ENCODE measurements at regions not wholly inside any gene's neighbourhood (a gene's known extent, or its start where the extent isn't known, plus 50 kb on each side); places are given as distances from the start of the nearest gene placed in this dataset.
"Not testable (repeated sequence)": the region's sequence is repeated elsewhere in the genome, so short reads cannot be mapped to it uniquely, and the experiment has no call there.

- FAIRE-seq (no peak), DNase-seq (ENCODE audit: extremely low spot score, insufficient read length, low read depth) (no peak)
Measured at GRCh38 chr1:99441299-99442095, 177.2 kb downstream of the PLPPR4 start.

GRCh38 chr1:99444211-99444927 lies 180.1 kb downstream of the PLPPR4 start:
- FAIRE-seq; DNase-seq (ENCODE audit: extremely low spot score, insufficient read length, low read depth): not testable (repeated sequence)

DNA sequence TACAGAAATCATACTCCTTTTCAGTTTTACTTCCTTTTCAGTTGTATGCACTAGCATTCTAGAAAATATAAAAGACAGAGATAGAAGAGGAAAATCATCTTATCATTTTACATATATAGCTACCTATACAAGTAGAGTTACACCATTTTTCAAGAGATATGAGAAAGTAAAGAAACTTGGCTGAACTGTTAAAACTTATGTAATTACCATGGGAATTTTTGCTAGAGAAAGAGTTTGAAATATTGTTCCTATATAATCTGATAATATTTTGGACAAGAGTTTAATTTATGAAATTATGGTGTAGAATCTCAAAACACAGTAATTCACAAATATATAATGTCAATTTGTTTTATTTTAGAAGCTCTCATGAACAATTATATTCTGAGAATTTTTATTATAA lies 180.8 kb downstream of the PLPPR4 start:
- DNase-seq (ENCODE audit: extremely low spot score, insufficient read length, low read depth) (no peak), FAIRE-seq (no peak)

GRCh38 chr1:99445486-99445885 lies 181.2 kb downstream of the PLPPR4 start:
- DNase-seq (ENCODE audit: extremely low spot score, insufficient read length, low read depth): no peak
- FAIRE-seq: no peak

GRCh38 chr1:99447721-99448120 lies 183.4 kb downstream of the PLPPR4 start:
- DNase-seq (ENCODE audit: extremely low spot score, insufficient read length, low read depth): no peak
- no peak for FAIRE-seq

GRCh38 chr1:99455760-99456159 lies 190.2 kb upstream of the PALMD start:
- FAIRE-seq (no peak), DNase-seq (ENCODE audit: extremely low spot score, insufficient read length, low read depth) (no peak)

DNA sequence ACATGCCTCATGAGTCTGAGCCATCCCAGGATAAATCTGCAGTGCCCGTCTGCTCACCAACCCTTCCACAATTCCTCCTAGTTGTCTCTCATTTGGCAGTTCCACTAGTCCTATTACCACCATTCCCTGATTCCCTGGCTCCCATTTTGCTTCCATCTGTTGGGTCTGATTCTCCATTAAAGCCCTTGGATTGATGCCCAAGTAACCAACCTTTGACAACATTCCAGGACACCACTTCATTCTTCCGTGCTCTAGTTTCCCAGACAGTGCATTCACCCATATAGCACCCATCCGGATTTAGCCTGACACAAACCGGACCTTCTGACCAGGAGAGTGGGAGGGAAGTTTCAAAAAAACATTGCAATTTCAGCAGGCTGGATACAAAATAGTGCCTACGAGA lies 189.4 kb upstream of the PALMD start:
- FAIRE-seq: no peak
- no peak for DNase-seq (ENCODE audit: extremely low spot score, insufficient read length, low read depth)

GRCh38 chr1:99457381-99458165 lies 188.3 kb upstream of the PALMD start:
- DNase-seq (ENCODE audit: extremely low spot score, insufficient read length, low read depth) (no peak), FAIRE-seq (no peak)

DNA sequence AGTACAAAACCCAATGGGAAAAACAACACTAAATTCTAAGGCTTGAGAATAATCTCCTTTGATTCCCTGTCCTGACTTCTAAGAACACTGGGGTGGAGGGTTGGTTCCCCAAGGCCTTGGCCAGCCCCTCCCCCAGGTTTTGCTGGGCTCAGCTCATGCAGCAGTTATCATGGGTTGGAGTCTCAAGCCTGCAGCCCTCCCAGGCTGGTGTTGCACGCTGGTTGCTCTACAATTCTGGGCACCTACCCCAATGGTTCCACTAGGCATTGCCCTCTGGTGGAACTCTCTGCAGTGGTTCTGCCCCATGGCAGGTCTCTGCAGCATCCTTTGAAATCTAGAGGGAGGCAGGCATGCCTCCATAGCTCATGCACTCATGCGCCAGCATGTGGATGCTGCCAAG lies 184.4 kb upstream of the PALMD start:
- no peak for DNase-seq (ENCODE audit: extremely low spot score, insufficient read length, low read depth)
- no peak for FAIRE-seq

DNA sequence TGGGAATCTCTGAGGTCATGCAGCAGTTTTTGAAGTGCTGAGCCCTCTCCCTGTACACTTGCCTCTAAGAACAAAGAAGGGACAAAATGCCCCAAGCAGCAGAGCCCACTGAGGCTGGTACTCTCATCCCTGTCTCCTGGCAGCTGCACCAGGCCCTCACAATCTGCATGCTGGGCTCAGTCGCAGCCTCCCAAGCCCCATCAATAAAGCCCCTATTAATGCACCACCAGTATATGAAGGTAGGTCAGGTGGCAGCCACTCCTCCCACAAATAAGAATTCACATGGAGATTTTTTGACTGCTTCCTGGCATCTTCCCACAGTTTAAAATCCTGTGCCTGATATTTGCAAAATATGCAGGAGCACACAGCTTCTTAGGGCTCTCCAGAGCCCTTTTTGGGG lies 181.2 kb upstream of the PALMD start:
- FAIRE-seq (no peak), DNase-seq (ENCODE audit: extremely low spot score, insufficient read length, low read depth) (no peak)

- FAIRE-seq (no peak), DNase-seq (ENCODE audit: extremely low spot score, insufficient read length, low read depth) (no peak)
Measured at GRCh38 chr1:99465176-99465900, 180.6 kb upstream of the PALMD start.

DNA sequence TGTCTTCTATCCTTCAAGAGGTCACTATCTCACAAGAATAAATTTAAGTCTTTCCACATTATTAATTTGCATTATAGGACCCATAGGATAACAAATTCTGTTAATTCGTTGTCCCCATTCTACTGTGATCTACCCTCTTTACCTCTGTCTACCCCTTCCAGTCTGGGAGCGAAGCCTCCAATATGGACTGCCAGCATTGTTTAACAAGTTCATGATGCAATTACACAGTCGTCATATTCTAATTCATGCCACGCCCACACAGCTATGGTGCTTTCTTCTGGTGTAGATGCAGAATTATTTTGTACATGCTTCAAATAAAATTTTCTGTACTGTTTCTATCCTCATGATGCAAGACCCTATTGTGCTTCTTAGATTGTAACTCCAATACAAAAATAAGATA lies 178.3 kb upstream of the PALMD start:
- FAIRE-seq (no peak), DNase-seq (ENCODE audit: extremely low spot score, insufficient read length, low read depth) (no peak)

DNA sequence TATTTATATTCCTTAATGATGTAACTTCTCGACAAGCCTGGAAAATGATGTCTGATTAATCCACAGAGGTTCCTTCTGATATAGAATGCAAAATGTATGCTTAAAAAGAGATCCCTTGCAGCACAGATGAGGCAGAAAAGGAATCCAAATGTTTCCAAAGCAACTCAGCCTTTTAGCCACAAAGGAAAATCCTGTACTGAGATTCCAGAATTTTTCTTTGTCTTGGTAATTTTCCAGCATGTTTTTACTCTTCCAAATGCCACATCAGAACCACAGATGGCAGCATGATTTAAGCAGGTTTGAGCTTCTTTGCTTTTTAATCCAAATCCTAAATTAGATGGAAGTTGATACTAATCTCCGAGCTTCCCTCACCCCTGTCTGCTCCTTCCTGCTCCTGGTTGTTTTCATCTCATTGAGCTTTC lies 176.4 kb upstream of the PALMD start:
- DNase-seq (ENCODE audit: extremely low spot score, insufficient read length, low read depth): no peak
- FAIRE-seq: no peak

DNA sequence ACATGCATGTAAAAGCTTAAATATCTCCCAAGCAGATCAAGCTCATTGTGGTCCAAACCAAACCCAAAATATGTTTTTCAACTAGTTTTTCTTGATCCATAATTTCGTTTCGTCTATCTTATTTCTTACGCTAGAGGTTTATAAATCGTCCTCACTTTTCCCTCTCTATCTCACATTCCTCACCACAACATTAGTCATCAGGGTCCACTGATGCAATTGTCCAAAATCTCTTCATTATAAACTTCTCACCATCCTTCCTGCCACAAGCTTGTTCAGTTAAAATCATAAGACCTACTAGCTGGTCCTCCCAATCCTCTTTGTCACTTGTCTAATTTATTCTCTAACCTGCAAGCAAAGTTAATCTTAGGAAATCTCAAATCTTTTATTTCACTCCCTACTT lies 173.0 kb upstream of the PALMD start:
- DNase-seq (ENCODE audit: extremely low spot score, insufficient read length, low read depth) (no peak), FAIRE-seq (no peak)

DNA sequence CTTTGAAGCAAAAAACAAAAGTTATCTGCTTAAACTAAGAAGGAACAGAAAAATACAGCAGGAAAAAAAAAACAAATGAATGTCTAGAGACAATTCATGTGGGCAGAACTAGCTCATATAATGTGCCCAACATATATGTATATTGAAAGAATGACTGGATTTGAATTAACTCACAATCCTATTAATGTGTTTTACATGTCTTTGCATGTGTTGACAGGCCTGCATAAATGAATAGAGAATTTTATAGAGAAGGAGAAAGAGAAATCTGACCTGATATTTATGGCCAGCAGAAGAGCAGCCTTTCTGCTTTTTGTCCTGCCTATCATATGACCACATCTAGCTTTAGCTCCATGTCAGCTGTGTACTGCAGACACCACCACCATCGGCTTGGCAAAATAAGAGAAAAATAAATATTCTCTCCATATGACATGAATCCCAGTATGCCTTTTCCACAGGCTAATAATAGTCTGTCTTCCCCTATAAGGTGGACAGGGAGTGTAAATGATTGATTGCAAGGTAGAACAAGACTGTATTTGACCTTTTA lies 171.5 kb upstream of the PALMD start:
- no peak for FAIRE-seq
- DNase-seq (ENCODE audit: extremely low spot score, insufficient read length, low read depth): no peak

GRCh38 chr1:99476058-99476457 lies 169.9 kb upstream of the PALMD start:
- DNase-seq (ENCODE audit: extremely low spot score, insufficient read length, low read depth) (no peak), FAIRE-seq (no peak)

DNA sequence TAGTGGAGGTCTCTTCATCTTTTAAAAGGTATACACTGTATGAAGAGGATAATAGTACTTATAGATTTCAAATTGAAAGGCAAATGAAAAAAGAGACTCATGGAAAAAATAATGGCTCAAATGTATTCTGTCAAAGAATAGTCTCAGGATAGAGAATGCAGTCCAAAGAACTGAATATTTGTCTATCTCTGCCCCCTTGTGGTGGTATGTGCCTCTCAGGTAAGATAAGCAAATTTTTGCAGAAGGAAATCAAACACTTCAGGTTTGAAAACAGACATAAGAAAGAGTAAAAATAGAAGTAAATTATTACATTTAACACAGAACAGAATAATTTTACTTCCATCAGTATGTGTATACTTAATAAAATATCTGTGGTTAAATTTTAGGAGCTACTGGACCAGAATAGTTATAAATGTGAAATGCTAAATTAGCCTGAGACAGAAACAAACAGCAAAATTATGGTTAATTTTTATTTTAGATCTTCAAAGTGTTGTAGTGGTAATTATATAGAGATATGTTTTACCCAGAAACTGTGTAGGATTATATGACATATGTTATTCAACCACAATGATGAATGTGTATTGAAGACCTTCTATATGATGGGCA lies 164.4 kb upstream of the PALMD start:
- FAIRE-seq: no peak
- peak; percentile 5 for DNase-seq (ENCODE audit: extremely low spot score, insufficient read length, low read depth)

- FAIRE-seq: no peak
- DNase-seq (ENCODE audit: extremely low spot score, insufficient read length, low read depth): no peak
Measured at GRCh38 chr1:99482286-99482685, 163.6 kb upstream of the PALMD start.

- FAIRE-seq (no peak), DNase-seq (ENCODE audit: extremely low spot score, insufficient read length, low read depth) (no peak)
Measured at GRCh38 chr1:99482750-99483149, 163.2 kb upstream of the PALMD start.

DNA sequence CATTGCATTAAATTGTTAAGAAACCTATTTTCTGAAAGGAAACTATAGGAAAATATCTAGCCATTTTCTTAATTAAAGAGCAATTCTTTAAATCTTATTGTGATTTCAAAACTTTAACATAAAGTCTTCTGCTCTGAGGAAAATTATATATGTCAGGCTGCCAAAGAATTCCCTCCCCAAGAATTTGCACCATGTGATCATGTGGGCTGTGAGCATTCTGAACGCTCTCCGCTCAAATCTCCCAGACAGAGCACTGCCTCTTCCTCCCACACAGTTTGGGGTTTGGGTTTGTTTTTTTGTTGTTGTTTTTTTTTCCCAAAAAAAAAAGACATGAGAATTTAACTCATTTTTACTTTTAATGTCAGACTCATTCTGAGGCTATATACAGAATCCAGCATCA lies 155.9 kb upstream of the PALMD start:
- DNase-seq (ENCODE audit: extremely low spot score, insufficient read length, low read depth) (no peak), FAIRE-seq (no peak)

All from GM18507 (cell line).